ENCODE measurements at regions not wholly inside any gene's neighbourhood (a gene's known extent, or its start where the extent isn't known, plus 50 kb on each side); places are given as distances from the start of the nearest gene placed in this dataset.
"Not testable (repeated sequence)": the region's sequence is repeated elsewhere in the genome, so short reads cannot be mapped to it uniquely, and the experiment has no call there.

DNA sequence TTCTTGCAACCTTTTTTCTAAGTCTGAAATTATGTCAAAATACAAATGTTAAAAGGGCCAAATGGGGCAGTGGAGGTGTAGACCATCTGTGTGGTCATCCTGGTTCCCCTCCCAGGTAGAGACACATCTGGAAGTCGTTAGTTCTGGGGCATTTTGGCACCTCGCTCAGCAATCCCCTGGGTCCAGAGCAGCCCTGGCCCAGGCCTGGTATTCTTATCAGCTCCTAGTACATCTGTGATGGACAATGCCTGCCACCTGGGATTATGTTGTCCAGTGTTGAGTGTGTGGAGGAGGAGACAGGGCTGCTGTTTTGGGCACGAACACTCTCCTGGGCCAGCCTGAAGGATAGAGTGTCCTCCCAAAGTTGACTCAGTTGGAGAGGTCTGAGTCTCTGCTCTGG, 74.8 kb downstream of the GADD45G start:
- Histone ChIP-seq H3K36me3 (ENCODE audit: insufficient read depth, low read length) (no peaks in the 10 kb centered on the region), H3K4me2 (ENCODE audit: low read length) (no peak overlapping the region), H3K9ac (ENCODE audit: low read length) (no peak overlapping the region), H3K27me3 (ENCODE audit: insufficient read depth, low read depth, low read length) (no peaks in the 10 kb centered on the region), H3F3A (ENCODE audit: insufficient read depth, low read length, poor library complexity, severe bottlenecking) (peaks cover 3% of the 10 kb centered on the region), H3K79me2 (replicated peaks; ENCODE audit: insufficient read depth, low read length) (no peaks in the 10 kb centered on the region), H3K4me3 (ENCODE audit: low read length) (no peak overlapping the region), H2AFZ (ENCODE audit: low read depth, low read length) (no peak overlapping the region), H3K9me3 (ENCODE audit: low read length) (no peaks in the 10 kb centered on the region), H4K20me1 (ENCODE audit: insufficient read depth) (no peaks in the 10 kb centered on the region), H3K9me2 (ENCODE audit: insufficient read depth, low read length) (no peaks in the 10 kb centered on the region), H3K27ac (ENCODE audit: low read length) (no peak overlapping the region)
- TF ChIP-seq RAD21 (conservative IDR thresholded peaks at IDR 0.05) (no peak), TAF1 (IDR thresholded peaks at IDR 0.05; ENCODE audit: low read depth) (no peak), SMC3 (conservative IDR thresholded peaks at IDR 0.05; ENCODE audit: poor library complexity) (no peak), REST (IDR thresholded peaks at IDR 0.05; ENCODE audit: borderline replicate concordance) (no peak), EP300 (conservative IDR thresholded peaks at IDR 0.05; ENCODE audit: poor library complexity, severe bottlenecking) (no peak), CTCF (IDR thresholded peaks at IDR 0.05; ENCODE audit: poor library complexity, severe bottlenecking) (no peak), EZH2 (IDR thresholded peaks at IDR 0.05; ENCODE audit: borderline replicate concordance, insufficient read depth, low read length, poor library complexity, severe bottlenecking) (no peak), POLR2AphosphoS5 (IDR thresholded peaks at IDR 0.05) (no peak), MXI1 (conservative IDR thresholded peaks at IDR 0.05; ENCODE audit: poor library complexity, severe bottlenecking) (no peak)

DNA sequence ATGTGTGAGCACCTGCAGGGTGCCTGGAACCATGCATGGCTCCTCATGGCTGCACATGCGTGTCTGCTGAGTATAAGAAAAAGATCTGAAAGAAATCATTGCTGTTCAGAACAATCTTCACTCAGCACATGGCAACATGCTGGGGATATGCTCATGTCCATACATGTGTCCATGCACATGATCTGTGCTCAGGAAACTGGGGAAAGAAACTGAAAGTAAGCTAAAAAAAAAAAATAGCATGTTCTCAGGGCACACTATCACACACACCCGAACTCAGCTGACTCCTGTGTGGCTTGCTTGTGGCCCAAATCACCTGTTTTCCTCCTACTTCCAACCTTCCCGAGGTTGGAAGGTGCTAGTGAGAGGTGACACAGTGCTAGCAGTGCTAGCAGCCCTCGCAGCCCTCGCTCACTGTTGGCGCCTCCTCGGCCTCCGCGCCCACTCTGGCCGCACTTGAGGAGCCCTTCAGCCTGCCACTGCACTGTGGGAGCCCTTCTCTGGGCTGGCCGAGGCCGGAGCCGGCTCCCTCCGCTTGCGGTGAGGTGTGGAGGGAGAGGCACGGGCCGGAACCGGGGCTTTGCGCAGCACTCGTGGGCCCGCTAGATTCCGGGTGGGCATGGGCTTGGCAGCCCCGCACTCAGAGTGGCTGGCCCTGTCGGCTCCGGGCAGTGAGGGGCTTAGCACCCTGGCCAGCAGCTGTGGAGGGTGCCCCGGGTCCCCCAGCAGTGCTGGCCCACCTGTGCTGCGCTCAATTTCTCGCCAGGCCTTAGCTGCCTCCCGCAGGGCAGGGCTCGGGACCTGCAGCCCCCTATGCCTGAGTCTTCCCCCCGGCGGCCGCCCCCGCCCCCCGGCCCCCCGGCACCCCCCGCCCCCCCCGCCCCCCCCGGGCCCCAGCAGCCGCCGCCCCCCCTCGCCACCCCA, 76.0 kb downstream of the GADD45G start:
- no peaks in the 10 kb centered on the region for H4K20me1 ChIP-seq (ENCODE audit: insufficient read depth)
- H3K9ac ChIP-seq (ENCODE audit: low read length): no peak overlapping the region
- H2AFZ ChIP-seq (ENCODE audit: low read depth, low read length): no peak overlapping the region
- H3K36me3 ChIP-seq (ENCODE audit: insufficient read depth, low read length): no peaks in the 10 kb centered on the region
- H3K79me2 ChIP-seq (replicated peaks; ENCODE audit: insufficient read depth, low read length): no peaks in the 10 kb centered on the region
- H3K9me3 ChIP-seq (ENCODE audit: low read length): no peaks in the 10 kb centered on the region
- peaks cover 3% of the 10 kb centered on the region for H3F3A ChIP-seq (ENCODE audit: insufficient read depth, low read length, poor library complexity, severe bottlenecking)
- no peak overlapping the region for H3K4me3 ChIP-seq (ENCODE audit: low read length)
- no peaks in the 10 kb centered on the region for H3K27me3 ChIP-seq (ENCODE audit: insufficient read depth, low read depth, low read length)
- no peaks in the 10 kb centered on the region for H3K9me2 ChIP-seq (ENCODE audit: insufficient read depth, low read length)
- no peak overlapping the region for H3K27ac ChIP-seq (ENCODE audit: low read length)
- no peak for TF ChIP-seq SMC3 (conservative IDR thresholded peaks at IDR 0.05; ENCODE audit: poor library complexity)
- TF ChIP-seq MXI1 (conservative IDR thresholded peaks at IDR 0.05; ENCODE audit: poor library complexity, severe bottlenecking): no peak
- H3K4me2 ChIP-seq (ENCODE audit: low read length): no peak overlapping the region

DNA sequence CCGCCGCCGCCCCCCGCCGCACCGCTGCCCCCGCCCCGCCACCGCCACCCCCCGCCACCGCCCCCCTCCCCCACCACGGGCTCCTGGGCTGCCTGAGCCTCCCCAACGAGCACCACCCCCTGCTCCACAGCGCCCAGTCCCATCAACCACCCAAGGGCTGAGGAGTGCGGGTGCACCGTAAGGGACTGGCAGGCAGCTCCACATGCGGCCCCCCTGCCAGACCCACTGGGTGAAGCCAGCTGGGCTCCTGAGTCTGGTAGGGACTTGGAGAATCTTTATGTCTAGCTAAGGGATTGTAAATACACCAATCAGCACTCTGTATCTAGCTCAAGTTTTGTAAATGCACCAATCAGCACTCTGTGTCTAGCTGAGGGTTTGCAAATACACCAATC, 76.7 kb downstream of the GADD45G start:
- not testable (repeated sequence) for H3K9me2 ChIP-seq (ENCODE audit: insufficient read depth, low read length); H3K9me3 ChIP-seq (ENCODE audit: low read length); H3K4me3 ChIP-seq (ENCODE audit: low read length); H3K79me2 ChIP-seq (replicated peaks; ENCODE audit: insufficient read depth, low read length); H3K9ac ChIP-seq (ENCODE audit: low read length); H3K27me3 ChIP-seq (ENCODE audit: insufficient read depth, low read depth, low read length); H3K4me2 ChIP-seq (ENCODE audit: low read length); H2AFZ ChIP-seq (ENCODE audit: low read depth, low read length); H4K20me1 ChIP-seq (ENCODE audit: insufficient read depth); H3K27ac ChIP-seq (ENCODE audit: low read length); H3K36me3 ChIP-seq (ENCODE audit: insufficient read depth, low read length); H3F3A ChIP-seq (ENCODE audit: insufficient read depth, low read length, poor library complexity, severe bottlenecking)
